ENCODE measurements at regions not wholly inside any gene's neighbourhood (a gene's known extent, or its start where the extent isn't known, plus 50 kb on each side); places are given as distances from the start of the nearest gene placed in this dataset.

GRCh38 chr10:80986596-80986995 lies 448.9 kb downstream of the SH2D4B start:
- TF ChIP-seq POLR2A (IDR thresholded peaks at IDR 0.05) = no peak
- TF ChIP-seq CTCF (IDR thresholded peaks at IDR 0.05) = no peak

Measured in breast epithelium (tissue), 3 donors.